HG02798 (cell line): ENCODE measurements at regions not wholly inside any gene's neighbourhood (a gene's known extent, or its start where the extent isn't known, plus 50 kb on each side); places are given as distances from the start of the nearest gene placed in this dataset.

Source experiments
- ATAC-seq: cut with Tn5 transposase; IDR thresholded peaks from one replicate; pipeline ENCODE4 v1.9.1; 2021; ENCODE audit warnings: mild to moderate bottlenecking; ENCODE audit not compliant: unreplicated experiment, poor library complexity

DNA sequence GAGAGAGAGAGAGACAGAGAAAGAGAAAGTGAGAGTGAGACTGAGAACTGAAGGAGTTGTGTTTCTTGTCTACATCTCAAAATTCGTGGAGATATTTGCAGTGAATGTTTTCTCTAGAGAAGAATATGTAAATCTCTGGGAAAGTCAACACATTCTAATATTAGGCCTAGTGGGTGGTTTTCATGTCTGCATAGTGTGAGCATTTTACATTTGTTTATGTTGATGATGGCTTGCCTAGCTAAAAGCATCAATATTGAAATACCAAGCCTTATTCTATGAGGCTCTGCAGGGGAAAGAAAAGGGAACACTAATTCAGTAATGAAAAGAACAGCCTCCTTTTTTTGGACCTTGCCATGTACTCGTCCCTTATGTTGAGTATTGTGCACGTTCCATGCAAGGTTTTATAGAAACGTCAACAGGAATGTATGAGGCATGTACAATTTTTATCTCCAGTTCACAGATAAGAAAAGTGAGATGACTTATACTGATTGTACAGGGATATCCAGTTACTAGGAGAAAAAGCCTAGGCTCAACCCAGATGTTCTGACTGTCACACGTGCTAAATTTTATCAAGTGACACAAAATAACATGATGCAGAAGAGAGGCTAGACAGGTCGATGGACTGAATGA, 1288.9 kb upstream of the SLC10A2 start:
- ATAC-seq: no peak

DNA sequence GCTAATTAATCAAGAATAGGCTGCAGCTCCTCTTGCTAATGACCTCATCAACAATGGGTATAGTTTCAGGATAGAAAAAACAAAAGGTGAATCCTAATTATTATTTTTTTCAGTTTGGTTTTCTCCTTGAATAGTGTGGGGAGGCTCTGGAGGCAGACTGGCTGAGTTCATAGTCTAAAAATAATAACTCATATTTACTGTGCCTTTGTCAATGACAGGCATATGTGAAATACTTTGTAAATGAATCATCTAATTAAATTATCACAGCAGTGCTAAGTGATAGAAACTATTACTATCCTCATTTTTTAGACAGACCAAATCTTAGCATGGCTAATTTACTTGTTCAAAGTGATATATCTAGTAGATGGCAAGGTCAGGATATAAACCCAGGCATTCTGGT, 1261.0 kb upstream of the SLC10A2 start:
- ATAC-seq: no peak

DNA sequence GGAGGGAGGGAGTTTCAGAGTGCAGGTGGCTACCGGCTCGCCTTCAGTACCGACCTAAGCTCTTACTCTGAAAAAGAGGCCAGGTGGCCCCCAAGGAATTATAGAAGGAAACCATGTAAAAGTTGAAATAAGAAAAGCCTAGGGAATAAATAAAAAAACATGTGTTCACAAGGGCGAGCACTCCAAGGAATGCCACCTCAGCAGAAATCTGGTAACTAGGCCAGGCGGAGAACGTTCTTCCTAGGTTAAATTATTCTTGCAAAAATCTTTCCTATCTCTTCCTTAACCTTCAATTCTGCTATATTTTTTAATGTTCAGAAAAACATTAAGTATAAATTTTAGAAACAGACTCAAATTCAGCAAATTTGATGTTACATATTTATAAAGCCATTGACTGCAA, 1260.3 kb upstream of the SLC10A2 start:
- no peak for ATAC-seq

DNA sequence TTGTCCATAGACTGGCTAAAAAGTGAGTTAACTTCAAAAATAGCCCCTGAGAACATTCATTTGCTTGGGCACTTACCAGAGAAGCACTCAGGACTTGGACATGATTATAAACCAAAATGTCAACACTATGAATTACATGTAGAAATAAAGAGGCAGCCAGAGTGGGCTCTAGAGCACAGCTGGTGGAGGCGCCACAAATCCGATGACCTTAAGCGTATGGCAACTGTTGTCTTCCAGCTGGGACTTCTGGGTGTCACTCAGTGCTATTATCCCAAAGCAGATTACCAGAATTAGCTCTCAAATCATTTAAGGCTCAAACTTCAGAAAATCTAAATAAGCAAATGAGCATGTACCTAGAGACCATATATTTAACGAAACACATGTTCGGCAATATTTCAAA, 1255.5 kb upstream of the SLC10A2 start:
- ATAC-seq: no peak

DNA sequence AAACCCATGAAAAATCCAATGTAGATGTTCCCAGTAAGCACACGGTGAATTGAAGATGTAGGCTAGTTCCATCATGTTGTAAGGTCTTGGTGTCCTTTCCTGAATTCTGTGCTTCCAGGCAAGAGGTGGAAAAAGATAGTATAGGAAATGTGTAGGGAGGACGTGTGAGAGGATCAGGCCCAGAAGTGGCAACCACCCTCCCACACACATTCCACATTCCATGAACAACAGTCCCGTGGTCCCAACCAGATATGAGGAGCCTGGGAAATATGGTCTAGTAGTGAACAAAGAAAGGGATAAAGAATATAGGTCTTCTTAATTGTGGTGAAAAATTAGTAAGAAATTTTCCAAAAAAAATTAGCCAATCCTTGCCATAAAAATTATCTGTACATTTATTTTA, 1254.2 kb upstream of the SLC10A2 start:
- ATAC-seq: no peak

DNA sequence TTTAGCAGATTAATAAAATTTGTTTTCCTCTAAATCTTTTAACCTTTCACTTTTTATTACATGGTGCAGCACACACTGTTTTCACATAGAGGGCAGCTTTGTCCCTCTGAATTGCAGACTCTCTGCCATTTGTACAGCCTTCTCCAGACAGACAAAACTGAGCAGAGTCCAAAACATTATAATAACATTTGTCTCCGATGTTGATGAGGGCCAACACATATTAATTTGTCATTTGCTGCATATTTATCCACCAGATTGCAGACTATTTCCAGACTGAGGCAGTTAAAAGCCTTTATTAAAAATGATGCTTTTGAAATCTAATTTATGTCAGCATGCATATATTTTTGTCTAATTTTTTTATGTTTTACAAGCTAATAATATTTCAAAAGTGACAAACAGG, 1251.9 kb upstream of the SLC10A2 start:
- ATAC-seq: no peak

DNA sequence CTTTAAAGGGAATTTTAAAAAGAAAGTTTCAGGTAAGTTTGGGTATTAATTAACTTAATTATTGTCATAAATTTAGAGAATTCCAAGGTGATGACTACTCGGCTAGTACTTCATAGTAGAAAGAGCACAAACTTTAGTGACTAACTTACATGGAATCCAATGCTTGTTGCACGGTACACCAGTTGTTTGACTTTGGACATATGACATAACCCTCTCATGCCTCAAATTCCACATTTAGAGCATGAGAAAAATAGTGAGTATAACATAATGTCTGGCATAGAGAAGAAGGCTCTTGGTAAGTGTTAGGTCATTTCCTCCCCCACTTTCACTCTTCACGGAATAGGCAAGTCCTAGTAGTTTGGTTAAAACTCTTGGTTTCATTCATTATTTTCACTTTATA, 1249.4 kb upstream of the SLC10A2 start:
- ATAC-seq: no peak

DNA sequence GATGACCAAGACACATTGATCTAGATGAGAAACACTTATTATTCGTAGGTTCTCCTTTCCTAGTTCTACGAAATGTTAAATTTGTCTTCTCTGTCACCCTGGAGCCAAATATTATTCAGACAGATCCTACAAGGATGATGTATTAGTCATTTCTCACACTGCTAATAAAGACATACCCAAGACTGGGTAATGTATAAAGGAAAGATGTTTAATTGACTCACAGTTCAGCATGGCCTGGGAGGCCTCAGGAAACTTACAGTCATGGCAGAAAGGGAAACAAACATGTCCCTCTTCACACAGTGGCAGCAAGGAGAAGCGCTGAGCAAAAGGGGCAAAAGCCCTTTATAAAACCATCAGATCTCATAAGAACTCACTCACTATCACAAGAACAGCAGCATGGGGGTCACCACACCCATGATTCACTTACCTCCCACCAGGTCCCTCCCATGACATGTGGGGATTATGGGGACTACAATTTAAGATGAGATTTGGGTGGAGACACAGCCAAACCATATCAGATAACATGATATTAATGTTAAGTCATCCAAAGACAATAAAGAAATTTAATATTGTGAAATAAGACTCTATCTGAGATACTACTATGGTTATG, 1248.8 kb upstream of the SLC10A2 start:
- ATAC-seq: no peak

DNA sequence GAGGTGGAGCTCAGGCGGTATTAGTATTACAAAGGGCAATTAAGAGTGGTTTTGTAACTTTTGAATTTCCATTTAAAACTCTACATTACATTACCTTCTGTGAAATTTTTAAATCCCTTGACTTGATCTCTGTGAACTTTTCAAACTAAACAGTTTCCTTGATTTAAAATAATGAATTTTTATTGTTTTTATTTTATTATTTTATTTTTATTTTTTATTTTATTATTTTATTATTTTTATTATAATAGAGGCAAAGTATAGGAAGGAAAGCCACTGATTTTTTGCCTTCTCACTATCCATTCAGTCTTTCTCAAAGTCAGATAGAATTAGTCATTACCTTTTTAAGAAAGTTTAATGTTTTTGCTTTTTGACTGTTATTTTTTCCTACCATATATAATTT, 1248.1 kb upstream of the SLC10A2 start:
- ATAC-seq: no peak

DNA sequence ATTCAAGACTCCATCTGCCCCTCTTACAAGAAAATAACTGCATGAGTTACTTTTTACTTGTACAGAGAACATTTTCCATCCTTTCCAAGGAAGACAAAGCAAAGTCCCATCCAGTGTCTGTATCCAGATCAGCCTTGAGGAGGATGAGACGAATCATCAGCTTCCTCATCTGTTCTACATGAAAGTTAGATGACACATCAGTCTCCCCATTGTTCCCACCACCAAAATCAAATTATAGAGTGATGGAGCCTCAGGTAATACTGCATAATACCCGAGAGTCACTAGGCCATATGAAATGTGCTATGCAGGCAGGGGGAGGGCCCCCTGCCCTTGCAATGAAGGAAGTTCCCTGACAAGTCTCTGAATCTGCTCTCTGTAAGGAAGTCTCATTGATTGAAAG, 1244.6 kb upstream of the SLC10A2 start:
- no peak for ATAC-seq

DNA sequence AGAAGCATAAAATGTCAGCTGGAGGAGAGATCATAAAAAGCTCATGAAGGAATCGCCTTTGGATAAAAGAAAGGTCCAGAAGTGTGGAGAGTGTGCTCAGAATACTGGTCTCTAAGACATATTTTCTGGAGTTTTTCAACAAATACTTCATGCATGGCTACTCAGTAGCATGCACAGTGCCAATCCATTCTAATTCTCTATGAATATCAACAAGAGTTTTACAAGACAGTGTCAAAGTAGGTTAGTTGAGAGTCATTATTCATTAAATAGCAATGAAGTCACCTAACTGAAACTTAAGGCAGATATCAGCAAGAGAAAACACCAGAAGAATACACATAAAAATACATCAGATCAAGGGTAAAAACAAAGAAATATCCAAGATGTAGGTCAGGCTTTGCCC, 1243.2 kb upstream of the SLC10A2 start:
- ATAC-seq: no peak

DNA sequence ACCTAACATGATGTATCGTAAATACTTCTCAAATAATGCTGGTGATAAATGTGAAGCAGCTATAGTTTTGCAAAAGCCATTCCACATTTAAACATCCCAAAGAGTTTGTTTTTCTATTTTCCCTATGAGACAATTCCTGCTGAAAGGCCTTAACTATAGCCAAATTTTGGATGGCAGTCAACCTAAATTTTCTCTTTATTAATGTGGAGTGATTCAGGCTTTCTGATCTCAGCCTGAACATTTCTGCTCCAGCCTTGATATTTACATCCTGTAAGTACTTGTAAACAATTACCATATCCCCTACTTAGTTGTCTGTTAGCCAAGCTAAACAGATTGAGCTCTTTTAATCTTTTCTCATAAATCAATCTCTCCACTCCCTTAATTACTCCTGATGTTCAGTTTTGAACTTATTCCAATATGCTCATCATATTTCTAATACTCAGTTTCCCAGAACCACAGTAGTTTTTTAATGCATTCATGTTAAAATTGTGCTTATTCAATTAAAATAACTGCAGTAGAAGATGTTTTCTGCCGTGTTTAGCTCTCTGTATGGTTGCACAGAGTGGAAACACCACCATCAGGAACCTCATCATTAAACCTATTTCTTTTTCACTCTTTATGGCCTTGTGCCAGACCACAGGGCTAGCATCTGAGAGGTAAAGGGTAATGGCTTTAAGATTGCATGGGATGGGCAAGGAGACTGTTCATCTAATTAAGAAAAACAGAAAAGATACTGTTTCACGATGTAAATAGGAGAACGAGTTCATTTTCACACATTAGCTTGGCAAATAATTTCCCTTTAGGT, 1235.2 kb upstream of the SLC10A2 start:
- ATAC-seq: no peak

DNA sequence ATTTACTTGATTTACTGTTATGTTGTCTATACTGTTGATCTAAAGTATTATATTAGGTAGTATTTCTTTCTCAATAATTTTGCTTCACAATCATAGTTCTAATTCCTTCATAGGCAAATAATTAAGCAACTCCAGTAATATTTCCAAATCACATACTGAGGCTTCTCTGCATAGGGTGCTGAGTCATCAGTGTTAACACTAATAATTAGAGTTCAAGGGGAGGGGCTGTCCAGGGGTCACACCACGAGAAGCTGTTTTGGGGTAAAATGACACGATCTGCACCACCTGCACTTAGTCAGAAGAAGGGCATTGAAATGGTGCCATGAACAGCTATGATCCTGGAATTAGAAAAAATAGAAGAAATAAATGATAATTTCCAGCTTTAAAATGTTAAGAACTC, 1230.9 kb upstream of the SLC10A2 start:
- no peak for ATAC-seq

DNA sequence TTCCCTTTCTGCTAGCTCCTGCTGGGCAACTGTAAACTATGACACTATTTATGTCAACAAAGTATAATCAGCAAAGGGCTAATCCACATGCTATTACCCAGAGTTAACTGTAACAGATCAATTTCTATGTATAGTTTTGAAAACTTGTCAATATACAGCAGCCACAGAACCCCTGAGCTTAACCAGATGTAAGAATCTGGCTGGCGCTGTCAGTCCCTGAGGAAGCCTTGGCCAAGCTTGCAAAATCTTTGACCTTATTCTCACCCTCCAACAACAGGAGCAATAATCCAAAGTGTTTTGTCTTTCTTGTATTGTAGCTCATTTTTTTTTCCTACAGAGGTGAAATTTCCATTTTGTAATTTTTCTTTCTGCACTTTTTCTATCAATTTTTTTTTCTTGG, 1230.1 kb upstream of the SLC10A2 start:
- no peak for ATAC-seq

DNA sequence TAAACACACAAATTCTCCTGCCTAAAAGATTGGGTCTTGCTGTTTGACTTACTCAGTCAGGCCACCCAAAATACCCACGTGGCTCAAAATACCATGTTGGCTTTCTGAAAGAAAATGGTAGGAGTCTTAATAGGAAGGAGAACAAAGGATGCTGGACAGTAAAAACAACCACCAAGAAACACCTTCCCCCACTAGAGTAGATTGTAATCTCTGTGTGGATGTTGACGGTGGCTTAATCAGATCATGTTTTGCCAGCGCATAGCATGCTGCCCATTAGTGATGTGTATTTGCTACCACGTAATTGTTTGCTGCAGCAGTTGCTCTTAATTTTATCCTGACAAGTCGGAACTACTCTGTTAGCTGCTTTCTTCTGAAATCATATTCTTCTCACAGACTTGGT, 1229.3 kb upstream of the SLC10A2 start:
- ATAC-seq: no peak

DNA sequence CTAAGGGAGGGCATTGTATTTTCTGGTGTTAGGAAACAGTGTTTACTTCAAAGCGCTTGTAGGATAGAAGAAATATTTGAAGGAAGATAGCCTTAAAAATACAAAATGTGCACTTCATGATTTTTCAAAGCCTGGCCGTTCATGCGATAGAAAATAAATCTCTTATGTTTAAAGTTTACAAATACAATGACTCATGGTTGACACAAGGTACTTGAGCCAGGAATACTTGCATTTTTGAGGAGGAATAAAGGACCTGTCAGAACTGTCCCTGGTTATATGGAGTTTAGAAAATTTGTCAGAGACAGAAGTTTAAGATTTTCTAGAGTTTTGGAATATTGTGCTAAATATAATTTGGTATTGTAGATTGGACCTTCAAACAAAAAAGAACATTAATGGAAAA, 1223.2 kb upstream of the SLC10A2 start:
- ATAC-seq: no peak

DNA sequence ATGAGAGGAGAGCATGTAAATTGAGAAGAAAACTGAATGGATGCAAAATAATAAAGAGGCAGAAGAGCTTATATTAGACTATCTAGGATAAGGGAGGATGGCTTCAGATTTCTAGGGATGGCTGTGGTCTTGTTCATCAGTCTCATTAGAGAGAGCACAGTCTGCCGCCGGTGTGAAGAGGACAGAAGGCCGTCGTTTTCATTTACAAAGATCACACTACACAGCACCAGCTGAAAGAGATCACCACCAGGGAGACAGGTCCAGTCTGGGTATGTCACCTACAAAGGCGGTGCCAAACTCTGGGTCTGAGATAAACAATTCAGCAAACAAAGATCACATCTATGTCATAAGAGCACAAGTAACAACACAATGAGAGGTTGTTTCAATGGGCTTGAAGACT, 1222.3 kb upstream of the SLC10A2 start:
- ATAC-seq: no peak

DNA sequence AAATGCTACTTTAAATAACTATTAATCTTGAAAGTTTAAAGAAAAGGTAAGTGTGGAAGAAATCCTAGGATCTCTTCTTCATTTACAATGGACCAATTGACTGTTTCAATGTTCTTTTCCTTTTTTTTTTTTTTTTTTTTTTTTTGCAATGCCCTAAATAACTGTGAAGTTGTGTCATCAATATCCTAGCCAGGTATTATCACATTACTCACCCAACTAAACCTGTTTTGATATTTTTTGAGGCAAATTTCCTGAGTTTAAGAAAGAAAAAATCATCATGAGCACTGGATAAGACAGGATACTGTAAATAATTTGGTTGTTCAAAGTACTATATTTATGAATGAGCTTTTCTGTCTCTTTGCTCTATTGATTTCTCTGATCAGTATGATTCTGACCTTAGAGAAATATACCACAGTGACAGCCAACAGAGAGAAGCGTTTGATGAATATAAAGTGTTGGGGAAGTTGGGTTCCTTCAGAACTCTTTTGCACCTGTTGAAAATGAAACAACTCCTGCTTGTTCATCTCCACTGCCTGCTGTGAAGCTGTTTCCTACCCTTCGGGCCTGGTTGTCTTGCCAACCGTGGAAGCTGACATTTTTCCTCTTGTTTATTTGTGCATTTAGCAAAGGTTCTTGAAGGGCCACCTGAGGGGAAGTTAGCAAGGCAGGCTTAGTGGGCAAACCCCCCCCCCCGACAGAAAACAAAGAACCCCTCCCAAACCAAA, 1220.5 kb upstream of the SLC10A2 start:
- no peak for ATAC-seq

DNA sequence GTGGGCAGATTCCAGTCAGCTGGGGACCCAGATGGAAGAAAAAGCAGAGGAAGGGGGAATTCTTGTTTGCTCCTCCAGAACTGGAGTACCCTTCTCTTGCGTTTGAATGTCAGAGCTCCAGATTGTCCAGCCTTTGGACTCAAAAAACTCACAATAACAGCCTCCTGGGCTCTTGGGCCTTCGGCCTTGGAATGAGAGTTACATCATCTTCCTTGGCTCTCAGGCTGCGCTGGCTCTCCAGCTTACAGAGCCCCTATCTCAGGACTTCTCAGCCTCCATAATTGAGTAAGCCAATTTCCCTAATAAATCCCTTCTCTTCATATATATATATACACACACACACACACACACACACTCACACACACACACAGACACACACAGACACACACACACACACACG, 1215.7 kb upstream of the SLC10A2 start:
- ATAC-seq: no peak

DNA sequence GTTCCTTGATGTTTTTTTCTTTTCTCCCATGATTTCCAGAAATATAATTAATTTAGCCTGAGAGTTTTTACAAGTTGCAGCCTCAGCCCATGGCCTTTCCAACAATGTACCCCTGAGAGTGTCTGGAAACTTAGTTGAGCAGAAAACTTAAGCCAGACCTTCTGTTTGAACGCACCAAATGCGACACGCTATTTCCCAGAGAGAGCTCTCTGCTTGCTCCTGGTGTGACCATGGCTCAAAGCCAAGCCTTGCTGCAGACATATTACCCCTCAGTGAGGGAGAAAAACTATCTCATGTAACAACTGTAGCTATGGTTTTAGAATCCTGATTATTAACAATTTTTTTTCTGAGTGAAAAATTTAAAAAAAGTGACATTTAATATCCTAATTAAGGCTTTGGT, 1204.5 kb upstream of the SLC10A2 start:
- ATAC-seq: no peak

DNA sequence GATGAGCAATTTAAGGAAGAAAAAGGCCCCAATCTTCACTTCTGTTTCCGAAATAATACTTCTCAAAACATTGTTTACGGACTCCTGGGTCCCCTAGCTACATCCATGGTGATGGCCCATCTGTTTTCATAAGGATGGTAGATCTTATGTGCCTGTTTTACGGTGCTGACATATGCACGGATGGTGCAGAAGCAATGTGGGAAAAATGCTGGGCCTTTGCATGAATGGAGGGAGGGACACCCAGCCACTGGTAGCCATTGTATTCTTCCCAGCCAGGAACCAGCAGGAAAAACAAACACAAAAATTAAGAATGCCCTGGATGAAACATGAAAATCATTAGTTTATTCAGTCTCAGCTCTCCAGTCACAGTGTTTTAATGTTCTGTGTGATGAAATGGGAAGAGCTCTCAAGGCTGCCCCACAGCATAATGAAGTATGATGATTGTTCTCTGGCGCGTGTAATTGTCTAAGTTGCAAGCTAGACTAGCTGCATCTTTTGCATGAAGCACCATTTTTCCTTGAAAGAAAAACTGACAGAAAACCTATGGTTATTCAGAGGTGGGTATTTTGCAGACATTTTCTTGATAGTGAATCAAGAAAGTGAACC, 1201.1 kb upstream of the SLC10A2 start:
- ATAC-seq: no peak
